NCI-H226 (cell line): ENCODE measurements at regions not wholly inside any gene's neighbourhood (a gene's known extent, or its start where the extent isn't known, plus 50 kb on each side); places are given as distances from the start of the nearest gene placed in this dataset.
"Not testable (repeated sequence)": the region's sequence is repeated elsewhere in the genome, so short reads cannot be mapped to it uniquely, and the experiment has no call there.

ENCODE experiments used
- DNase-seq: peaks from one replicate; pipeline ENCODE4 v3.0.0-alpha.2; 2015

- DNase-seq, result no peak
These were observed 1115.5 kb downstream of the TAF11L14 start for GRCh38 chr5:18749763-18750162.

GRCh38 chr5:18752317-18752716 lies 1118.1 kb downstream of the TAF11L14 start:
- DNase-seq, result no peak

GRCh38 chr5:18754201-18754600 lies 1119.9 kb downstream of the TAF11L14 start:
- DNase-seq, result no peak

- no peak for DNase-seq
These were observed 1127.5 kb downstream of the TAF11L14 start for GRCh38 chr5:18761801-18762200.

GRCh38 chr5:18764161-18764560 lies 1129.9 kb downstream of the TAF11L14 start:
- DNase-seq, result no peak

GRCh38 chr5:18765304-18765703 lies 1131.0 kb downstream of the TAF11L14 start:
- DNase-seq, result no peak

GRCh38 chr5:18771097-18771610 lies 1136.9 kb downstream of the TAF11L14 start:
- DNase-seq, result no peak

- DNase-seq, result peak; percentile 9
These were observed 1138.2 kb downstream of the TAF11L14 start for GRCh38 chr5:18772475-18772874.

- no peak for DNase-seq
These were observed 1144.0 kb downstream of the TAF11L14 start for GRCh38 chr5:18778225-18778624.

- no peak for DNase-seq
These were observed 1155.1 kb downstream of the TAF11L14 start for GRCh38 chr5:18789218-18789998.

- DNase-seq, result no peak
These were observed 1157.9 kb downstream of the TAF11L14 start for GRCh38 chr5:18792145-18792544.

- DNase-seq, result no peak
These were observed 1163.0 kb downstream of the TAF11L14 start for GRCh38 chr5:18797222-18797621.

GRCh38 chr5:18798058-18798457 lies 1163.8 kb downstream of the TAF11L14 start:
- DNase-seq, result no peak

- no peak for DNase-seq
These were observed 1165.3 kb downstream of the TAF11L14 start for GRCh38 chr5:18799482-18800128.

GRCh38 chr5:18800293-18801025 lies 1166.2 kb downstream of the TAF11L14 start:
- DNase-seq, result no peak

GRCh38 chr5:18801413-18801812 lies 1167.2 kb downstream of the TAF11L14 start:
- DNase-seq, result not testable (repeated sequence)

GRCh38 chr5:18802336-18802735 lies 1168.1 kb downstream of the TAF11L14 start:
- DNase-seq, result no peak

- DNase-seq, result no peak
These were observed 1171.1 kb downstream of the TAF11L14 start for GRCh38 chr5:18805376-18805775.

- DNase-seq, result no peak
These were observed 1173.2 kb downstream of the TAF11L14 start for GRCh38 chr5:18807256-18808149.

GRCh38 chr5:18811661-18812060 lies 1176.3 kb downstream of the CDH18 start:
- no peak for DNase-seq

GRCh38 chr5:18828351-18828750 lies 1159.6 kb downstream of the CDH18 start:
- DNase-seq, result no peak

GRCh38 chr5:18829539-18829938 lies 1158.5 kb downstream of the CDH18 start:
- DNase-seq, result no peak
